ENCODE measurements at regions not wholly inside any gene's neighbourhood (a gene's known extent, or its start where the extent isn't known, plus 50 kb on each side); places are given as distances from the start of the nearest gene placed in this dataset.

DNA sequence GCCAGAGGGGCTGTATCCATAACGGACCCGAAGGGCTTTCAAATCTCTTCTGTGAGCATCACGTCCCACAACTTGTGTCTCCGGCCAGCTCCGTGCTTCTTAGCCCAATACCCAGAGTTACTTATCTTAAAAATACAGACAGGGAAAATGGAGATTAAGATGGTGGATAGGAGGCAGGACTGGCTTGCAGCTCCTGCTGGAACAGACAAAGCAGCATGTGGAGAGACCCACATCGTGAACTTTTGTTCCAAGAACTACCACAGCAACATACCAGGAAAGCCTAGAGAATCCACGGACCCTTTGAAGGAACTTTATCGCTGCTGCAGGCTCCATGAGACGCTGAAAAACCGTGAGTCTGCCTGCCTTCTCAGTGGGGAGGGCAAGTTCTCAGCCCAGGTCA lies 113.7 kb downstream of the RNASET2 start:
- DNase-seq (ENCODE audit: low read depth in 3 of 3): no peak

- DNase-seq (ENCODE audit: low read depth in 3 of 3): no peak
Observed at GRCh38 chr6:166841216-166841615, 115.1 kb downstream of the RNASET2 start.

- no peak for DNase-seq (ENCODE audit: low read depth in 3 of 3)
Observed at GRCh38 chr6:166839569-166839968, 116.8 kb downstream of the RNASET2 start.

DNA sequence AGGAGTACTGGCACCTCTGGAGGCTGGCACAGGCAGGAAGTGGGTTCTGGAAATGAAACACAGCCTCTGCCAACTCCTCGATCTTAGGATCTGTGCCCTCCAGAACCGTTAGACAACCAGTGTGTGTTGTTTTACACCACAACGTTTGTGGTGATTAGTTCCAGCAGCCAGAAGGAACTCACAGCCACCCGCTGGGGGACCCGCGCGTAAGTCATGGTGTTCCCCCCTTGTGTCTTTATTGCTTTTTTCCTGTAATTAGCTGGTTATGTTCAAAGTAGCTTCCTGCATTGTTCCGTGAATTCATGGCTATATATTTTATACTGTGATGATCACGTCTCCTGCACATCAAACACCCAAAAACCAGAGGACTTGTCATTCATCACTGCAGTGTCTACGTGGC lies 117.4 kb downstream of the RNASET2 start:
- DNase-seq (ENCODE audit: low read depth in 3 of 3): no peak

DNA sequence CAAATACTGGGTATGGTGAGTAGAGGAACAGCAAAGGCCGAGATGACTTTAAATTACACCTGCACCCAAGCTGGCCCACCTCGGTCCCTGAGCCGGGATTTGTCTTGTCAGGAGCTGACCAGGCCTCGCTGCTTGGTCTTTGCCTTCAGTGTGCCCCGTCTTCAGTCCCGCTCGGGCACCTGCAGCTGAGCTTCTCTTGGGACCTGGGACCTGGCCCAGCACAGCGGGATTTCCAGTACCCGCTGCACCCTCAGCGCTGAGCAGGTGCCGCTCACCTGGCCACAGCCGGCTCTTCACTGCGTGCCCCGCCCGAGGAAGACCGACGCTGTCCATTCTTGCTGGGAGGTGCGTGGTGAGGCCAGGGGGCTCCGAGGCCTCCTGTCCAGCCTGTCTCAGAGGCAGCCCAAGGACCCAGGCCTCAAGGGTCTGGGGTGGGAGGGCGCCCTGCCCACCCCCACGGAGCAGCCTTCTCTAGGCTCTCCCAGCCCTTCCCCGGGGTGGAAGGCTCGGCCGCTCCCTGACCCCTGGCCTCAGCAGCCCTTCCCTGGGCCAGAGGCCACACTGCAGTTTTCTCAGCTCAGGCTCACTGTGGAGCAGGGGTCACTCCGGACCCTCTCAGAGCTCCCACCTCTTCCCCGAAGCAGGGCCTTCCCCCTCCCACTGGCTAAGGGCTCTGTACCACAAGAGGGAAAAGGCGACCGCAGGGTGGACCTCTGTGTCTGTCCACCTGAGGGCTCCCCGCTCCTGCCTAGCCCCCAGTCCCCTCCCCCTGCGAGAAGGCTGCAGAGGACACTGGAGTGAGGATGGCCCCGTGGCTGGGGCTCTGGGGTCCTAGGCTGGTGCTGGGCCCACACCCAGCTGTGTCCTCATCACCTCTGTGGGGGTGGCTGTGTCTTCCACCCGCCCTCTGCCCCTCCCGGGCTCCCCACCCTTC lies 119.3 kb downstream of the RNASET2 start:
- no peak for DNase-seq (ENCODE audit: low read depth in 3 of 3)

DNA sequence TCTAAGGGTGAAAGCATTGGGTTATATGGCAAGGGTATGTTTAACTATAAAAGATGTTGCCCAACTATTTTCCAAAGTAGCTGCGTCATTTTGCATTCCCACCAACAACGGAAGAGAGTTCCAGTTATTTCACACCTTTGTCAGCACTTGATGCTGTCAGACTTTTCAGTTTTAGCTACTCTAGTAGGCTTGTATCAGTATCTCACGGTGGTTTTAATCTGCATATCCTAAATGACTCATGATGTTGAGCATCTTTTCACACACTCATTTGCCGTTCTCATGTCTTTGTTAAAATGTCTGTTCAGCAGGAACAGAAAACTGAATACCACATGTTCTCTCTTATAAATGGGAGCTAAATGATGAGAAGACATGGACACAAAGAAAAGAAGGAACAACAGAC lies 122.3 kb downstream of the RNASET2 start:
- no peak for DNase-seq (ENCODE audit: low read depth in 3 of 3)

DNA sequence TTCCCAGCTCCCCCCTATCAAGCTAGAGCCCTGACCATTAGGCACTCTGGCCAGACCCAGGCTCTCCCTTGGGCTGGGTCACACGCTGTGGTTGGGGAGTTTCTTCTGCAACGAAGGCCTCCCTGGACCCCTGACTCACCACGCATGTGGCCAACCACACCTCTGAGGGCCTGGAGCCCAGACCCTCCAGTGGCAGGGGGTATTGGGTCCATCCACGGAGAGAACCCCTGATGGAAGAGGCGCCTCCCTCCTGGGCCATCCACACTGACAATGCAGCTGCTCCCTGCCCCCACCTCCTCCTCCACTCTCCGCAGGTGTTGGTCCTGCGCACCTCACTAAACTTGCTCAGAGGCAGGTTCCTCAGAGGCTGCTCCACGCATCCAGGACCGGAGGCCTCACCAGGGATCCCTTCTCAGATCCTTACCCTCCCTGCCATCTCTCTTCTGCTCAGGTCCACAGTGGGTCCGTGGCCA lies 125.4 kb downstream of the RNASET2 start:
- no peak for DNase-seq (ENCODE audit: low read depth in 3 of 3)

- peak in 2 of 3 experiments; percentile 10 to 15 for DNase-seq (ENCODE audit: low read depth in 3 of 3)
Observed at GRCh38 chr6:166830185-166830890, 126.0 kb downstream of the RNASET2 start.

- no peak for DNase-seq (ENCODE audit: low read depth in 3 of 3)
Observed at GRCh38 chr6:166826264-166826663, 130.1 kb downstream of the RNASET2 start.

GRCh38 chr6:166825553-166826145 lies 130.7 kb downstream of the RNASET2 start:
- no peak for DNase-seq (ENCODE audit: low read depth in 3 of 3)

DNA sequence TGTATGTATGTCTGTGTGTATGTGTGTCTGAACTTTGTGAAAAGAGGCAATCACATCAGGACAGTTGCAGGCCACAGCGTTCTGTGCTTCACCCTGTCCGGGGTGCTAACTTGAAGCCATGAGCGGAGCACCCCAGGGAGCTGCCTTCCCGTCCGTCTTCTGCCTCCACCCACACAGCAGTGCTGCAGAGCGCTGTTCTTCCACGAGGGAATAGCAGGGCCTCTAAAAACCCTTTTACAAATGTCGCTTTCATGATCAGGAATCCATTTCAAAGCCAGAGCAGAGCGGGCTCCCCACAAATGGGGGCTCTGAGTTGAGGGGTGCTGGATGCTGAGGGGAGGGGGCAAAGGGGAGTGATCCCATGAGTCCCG lies 131.5 kb downstream of the RNASET2 start:
- no peak for DNase-seq (ENCODE audit: low read depth in 3 of 3)

DNA sequence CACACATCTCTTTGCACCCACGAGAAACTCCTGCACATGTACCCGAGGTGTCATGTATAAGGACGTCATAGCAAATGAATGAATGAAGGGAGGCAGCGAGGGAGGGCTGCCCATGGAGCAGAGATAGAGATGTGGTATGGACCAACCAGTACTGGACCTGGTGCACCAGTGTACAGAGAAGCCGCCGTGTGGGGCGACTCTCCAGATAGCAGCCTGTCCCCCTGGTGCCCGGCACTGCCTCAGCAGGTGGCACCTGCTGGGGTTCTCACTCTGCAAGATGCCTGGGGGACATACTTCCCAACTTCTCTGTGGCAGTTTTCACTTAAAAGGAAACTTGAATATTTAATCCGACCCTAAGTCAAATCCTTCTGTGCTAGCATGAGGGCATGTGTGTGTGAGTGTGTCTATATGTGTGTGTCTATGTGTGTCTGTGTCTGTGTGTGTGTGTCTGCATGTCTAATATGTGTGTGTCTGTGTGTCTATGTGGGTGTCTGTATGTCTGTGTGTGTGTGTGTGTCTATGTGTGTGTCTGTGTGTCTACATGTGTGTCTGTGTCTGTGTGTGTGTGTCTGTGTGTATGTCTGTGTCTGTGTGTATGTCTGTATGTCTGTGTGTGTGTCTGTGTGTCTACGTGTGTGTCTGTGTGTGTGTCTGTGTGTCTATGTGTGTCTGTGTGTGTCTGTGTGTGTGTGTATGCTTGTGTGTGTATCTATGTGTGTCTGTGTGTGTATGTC lies 132.0 kb downstream of the RNASET2 start:
- no peak for DNase-seq (ENCODE audit: low read depth in 3 of 3)

DNA sequence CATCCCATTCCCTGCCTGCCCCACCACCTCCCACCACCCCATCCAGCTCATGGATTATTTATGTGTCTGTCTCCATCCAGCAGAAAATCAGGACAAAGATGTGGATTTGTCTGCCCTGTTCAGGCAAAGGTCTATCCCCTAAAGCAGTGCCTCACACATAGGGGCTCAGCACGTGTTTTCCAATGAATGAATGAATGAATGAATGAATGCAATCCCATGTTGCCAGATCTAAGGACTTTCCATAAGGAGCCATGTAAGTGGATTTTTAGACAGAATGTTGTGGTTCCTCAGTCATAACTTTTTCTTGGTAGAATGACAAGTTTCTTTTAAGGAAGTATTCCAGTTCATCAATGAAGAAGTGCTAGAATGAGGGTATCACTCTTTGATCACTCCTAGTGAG lies 133.7 kb downstream of the RNASET2 start:
- DNase-seq (ENCODE audit: low read depth in 3 of 3): no peak

- DNase-seq (ENCODE audit: low read depth in 3 of 3): no peak
Observed at GRCh38 chr6:166820483-166820882, 135.9 kb downstream of the RNASET2 start.

- no peak for DNase-seq (ENCODE audit: low read depth in 3 of 3)
Observed at GRCh38 chr6:166820070-166820469, 136.3 kb downstream of the RNASET2 start.

GRCh38 chr6:166815629-166816028 lies 140.7 kb downstream of the RNASET2 start:
- no peak for DNase-seq (ENCODE audit: low read depth in 3 of 3)

DNA sequence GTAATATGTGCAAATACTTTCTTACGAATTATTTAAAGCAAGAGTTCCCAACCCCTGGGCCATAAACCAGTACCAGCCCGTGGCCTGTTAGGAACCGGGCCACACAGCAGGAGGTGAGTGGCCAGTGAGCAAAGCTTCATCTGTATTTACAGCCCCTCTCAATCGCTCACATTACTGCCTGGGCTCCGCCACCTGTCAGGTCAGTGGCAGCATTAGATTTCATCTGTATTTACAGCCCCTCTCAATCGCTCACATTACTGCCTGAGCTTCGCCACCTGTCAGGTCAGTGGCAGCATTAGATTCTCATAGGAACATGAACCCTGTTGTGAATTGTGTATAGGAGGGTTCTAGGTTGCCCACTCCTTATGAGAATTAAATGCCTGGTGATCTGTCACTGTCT lies 142.0 kb downstream of the RNASET2 start:
- DNase-seq (ENCODE audit: low read depth in 3 of 3): no peak

DNA sequence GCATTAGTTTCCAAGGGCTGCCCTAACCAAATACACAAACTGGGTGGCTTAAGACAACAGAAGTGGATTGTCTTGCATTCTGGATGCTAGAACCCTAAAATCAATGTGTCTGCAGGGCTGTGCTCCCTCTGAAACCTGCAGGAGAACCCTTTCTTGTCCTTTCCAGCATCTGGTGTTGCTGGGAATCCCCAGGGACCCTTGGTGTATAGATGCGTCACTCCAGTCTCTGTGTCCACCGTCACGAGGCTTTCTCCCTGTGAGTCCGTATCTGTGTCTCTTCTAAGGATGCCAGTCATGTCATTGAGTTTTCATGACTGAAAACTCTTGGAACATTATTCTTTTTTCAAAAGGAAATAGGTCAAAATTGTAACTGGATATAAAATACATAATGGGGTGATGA lies 142.9 kb downstream of the RNASET2 start:
- no peak for DNase-seq (ENCODE audit: low read depth in 3 of 3)

GRCh38 chr6:166810864-166811263 lies 145.5 kb downstream of the RNASET2 start:
- DNase-seq (ENCODE audit: low read depth in 3 of 3): no peak

GRCh38 chr6:166809721-166810120 lies 146.6 kb downstream of the RNASET2 start:
- no peak for DNase-seq (ENCODE audit: low read depth in 3 of 3)

DNA sequence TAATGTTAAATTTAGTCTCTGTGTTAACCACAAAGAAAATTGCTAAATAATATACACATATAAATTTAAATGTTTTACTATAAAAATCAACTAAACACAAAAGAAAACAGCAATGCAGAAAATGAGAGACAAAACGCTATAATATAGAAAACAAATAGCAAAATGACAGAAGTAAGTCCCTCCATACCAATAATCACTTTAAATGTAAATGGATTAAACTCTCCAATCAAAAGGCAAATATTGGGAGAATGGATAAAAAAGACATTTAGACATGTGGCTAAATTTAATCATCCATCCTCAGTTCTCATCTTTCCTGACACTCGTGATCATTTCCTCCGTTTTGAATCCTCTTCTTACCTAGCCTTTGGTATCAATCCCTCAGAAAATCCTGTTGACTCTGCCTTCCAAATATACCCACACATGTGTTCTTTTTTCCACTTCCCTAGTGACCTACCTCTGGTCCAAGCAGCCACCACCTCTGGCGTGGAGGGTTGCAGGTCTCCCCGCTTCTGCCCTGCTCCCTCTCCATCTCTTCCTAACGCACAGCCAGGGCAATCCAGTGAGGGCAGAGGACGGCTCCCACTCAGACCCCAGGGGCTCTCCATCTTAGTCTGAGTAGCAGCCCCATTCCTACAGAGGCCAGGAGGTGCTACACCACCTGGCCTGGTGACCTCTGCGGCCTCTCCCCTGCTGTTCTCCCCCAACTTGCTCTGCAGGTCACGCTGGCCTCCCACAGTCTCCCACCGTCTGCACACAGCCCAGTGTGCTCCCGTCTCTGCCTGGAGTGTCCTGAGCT lies 149.2 kb downstream of the RNASET2 start:
- no peak for DNase-seq (ENCODE audit: low read depth in 3 of 3)

All from stimulated activated CD4-positive, alpha-beta T cell treated with anti-CD3 and anti-CD28 coated beads, TNF-alpha, amount 100 ng/mL, for 24 hours (primary cell).